HEK293T (cell line): ENCODE measurements at regions not wholly inside any gene's neighbourhood (a gene's known extent, or its start where the extent isn't known, plus 50 kb on each side); places are given as distances from the start of the nearest gene placed in this dataset.

ENCODE experiments used
- BHLHE40 ChIP-seq: fragments of 450-650 bp; IDR thresholded peaks from 2 replicates; pipeline ENCODE4 v1.6.1; 2016; ENCODE audit warnings: mild to moderate bottlenecking, moderate library complexity, borderline replicate concordance
- PKNOX1 ChIP-seq: fragments of 450-650 bp; IDR thresholded peaks from 2 replicates; pipeline ENCODE4 v1.6.1; 2016

GRCh38 chr9:2492161-2492560 is 129.4 kb upstream of the VLDLR start:
- TF ChIP-seq PKNOX1 = no peak
- no peak for TF ChIP-seq BHLHE40
